Activated T-cell treated with anti-CD3 and anti-CD28 coated beads, Interleukin-2, amount 50 U/mL, for 72 hours (primary cell): ENCODE measurements at regions not wholly inside any gene's neighbourhood (a gene's known extent, or its start where the extent isn't known, plus 50 kb on each side); places are given as distances from the start of the nearest gene placed in this dataset.
"Not testable (repeated sequence)": the region's sequence is repeated elsewhere in the genome, so short reads cannot be mapped to it uniquely, and the experiment has no call there.

ENCODE experiments used
- ATAC-seq, 2 donors: fragments of 150-1000 bp; cut with Tn5 transposase; replicated peaks in 1 of 2; 2 replicates each; pipeline ENCODE4 v1.10.0; 2021; ENCODE audit warnings: moderate library complexity in 2 of 2, mild to moderate bottlenecking in 1 of 2
- DNase-seq, 2 donors: peaks; one replicate each; pipeline ENCODE4 v3.0.0; 2021 to 2022; ENCODE audit warnings: mixed read lengths in 1 of 2
- H3K27ac Mint-ChIP-seq: one replicate; pipeline ENCODE4 v1.8.0; 2022; ENCODE audit warnings: mild to moderate bottlenecking, moderate library complexity, mixed read lengths
- H3K27me3 Mint-ChIP-seq: one replicate; pipeline ENCODE4 v1.8.0; 2022; ENCODE audit warnings: low read depth, mixed read lengths
- H3K36me3 Mint-ChIP-seq, 2 donors: one replicate each; pipeline ENCODE4 v1.8.0; 2022; ENCODE audit warnings: mixed read lengths in 2 of 2, mild to moderate bottlenecking in 1 of 2; ENCODE audit not compliant: insufficient read depth in 2 of 2
- H3K4me1 Mint-ChIP-seq: one replicate; pipeline ENCODE4 v1.8.0; 2022; ENCODE audit warnings: low read depth, mixed read lengths
- H3K4me3 Mint-ChIP-seq, 2 donors: one replicate each; pipeline ENCODE4 v1.8.0; 2022; ENCODE audit warnings: mild to moderate bottlenecking in 2 of 2, mixed read lengths in 2 of 2, moderate library complexity in 2 of 2
- H3K9me3 Mint-ChIP-seq, 2 donors: one replicate each; pipeline ENCODE4 v1.8.0; 2022; ENCODE audit warnings: mixed read lengths in 2 of 2

DNA sequence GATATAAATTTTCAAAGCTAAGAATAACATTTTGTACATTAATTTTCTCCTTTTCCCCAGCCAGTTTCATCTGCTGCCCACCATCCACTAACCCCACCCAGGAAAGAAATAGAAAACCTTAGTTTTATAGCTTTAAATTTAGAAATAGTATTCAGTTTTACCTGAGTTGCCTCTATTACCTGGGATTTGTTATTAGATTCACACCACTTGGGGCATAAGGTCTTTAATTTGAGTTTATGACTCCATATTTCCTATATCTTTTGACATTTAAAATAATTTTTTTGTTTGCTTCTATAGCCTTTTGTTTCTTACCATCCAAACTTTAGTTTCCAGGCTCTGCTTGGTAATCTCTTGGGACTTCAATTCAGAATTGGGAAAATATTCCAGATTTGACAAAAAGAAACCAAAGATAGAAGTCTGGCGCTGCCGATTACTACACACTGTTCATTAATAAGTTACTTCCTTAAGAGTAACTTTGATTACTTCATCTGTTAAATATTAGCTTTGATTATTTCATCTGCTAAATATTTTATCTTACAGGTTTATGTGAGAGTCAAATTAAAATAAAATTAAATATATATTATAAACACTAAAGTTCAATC lies 485.5 kb upstream of the FOXG1 start:
- peaks cover 2% of the 10 kb centered on the region in 2 donors for H3K9me3 Mint-ChIP-seq
- H3K36me3 Mint-ChIP-seq: no peaks in the 10 kb centered on the region
- H3K27me3 Mint-ChIP-seq: no peaks in the 10 kb centered on the region
- H3K27ac Mint-ChIP-seq: no peak overlapping the region
- DNase-seq (no peak), ATAC-seq (no peak)
- H3K4me3 Mint-ChIP-seq: no peak overlapping the region
- no peaks in the 10 kb centered on the region for H3K4me1 Mint-ChIP-seq

DNA sequence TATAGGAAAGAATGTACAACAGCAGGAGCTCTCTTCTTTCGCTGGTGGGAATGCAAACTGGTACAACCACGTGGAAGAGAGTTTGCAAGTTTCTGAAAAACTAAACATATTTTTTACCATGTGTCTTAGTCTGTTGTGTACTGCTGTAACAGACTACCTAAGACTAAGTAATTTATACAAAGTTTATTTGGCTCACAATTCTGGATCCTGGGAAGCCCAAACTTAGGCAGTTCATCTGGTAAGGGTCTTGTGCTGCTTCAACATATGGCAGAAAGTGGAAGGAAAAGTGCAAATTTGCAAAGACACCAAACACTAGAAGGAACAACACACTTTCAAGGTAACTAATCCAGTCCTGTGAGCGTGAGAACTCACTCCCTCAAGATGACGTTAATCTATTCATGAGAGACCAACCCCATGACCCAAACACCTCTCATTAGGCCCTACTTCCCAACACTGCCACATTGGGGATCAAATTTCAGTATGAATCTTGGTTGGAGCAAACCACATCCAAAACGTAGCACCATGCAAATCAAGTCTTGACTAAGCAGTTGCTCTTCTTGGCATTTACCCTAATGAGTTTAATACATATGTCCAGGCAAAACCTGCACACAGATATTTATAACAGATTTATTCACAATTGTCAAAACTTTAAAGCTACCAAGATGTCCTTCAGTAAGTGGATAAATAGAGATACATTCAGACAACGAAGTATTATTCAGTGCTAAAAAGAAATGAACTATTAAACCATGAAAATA lies 481.9 kb upstream of the FOXG1 start:
- H3K9me3 Mint-ChIP-seq: peaks cover 4 to 11% of the 10 kb centered on the region in 2 donors
- H3K27me3 Mint-ChIP-seq: no peaks in the 10 kb centered on the region
- ATAC-seq: no peak
- no peak for DNase-seq
- H3K4me1 Mint-ChIP-seq: no peaks in the 10 kb centered on the region
- no peak overlapping the region for H3K4me3 Mint-ChIP-seq
- H3K36me3 Mint-ChIP-seq: no peaks in the 10 kb centered on the region
- H3K27ac Mint-ChIP-seq: no peak overlapping the region

DNA sequence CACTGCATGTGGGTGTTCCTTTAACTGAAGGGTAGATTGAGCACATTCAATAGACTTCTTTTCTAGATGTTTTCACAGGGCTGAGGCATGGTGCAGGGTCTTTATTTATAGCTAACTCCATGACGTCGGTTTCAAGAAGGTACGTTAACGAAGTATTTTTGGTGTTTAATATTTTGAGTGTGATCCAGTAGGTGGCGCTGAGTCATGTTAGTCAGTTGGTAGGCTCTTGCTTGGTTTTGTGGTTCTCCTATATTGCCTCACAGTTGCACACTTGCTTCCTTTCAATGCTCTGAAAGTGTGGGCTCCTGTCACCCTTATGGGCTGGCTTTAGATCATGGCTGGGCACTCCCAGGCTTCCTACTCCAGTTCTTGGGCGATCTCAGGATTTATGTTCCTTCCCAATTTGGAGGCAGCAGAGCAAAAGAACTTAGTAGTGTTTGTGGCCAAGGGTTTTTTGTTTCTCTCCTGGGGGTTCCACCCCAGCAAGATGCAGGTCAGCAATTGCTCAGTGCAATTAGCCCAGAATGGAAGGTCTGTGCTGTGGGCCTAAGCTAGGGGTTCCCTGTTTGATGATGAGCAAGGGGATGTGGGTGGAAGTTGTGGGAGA lies 471.6 kb upstream of the FOXG1 start:
- Mint-ChIP-seq H3K4me1 (no peaks in the 10 kb centered on the region), H3K9me3 (peaks cover 21 to 29% of the 10 kb centered on the region in 2 donors), H3K27me3 (no peaks in the 10 kb centered on the region), H3K4me3 (no peak overlapping the region), H3K27ac (no peak overlapping the region), H3K36me3 (peaks cover 0 to 6% of the 10 kb centered on the region in 2 donors)
- DNase-seq (no peak), ATAC-seq (no peak)

DNA sequence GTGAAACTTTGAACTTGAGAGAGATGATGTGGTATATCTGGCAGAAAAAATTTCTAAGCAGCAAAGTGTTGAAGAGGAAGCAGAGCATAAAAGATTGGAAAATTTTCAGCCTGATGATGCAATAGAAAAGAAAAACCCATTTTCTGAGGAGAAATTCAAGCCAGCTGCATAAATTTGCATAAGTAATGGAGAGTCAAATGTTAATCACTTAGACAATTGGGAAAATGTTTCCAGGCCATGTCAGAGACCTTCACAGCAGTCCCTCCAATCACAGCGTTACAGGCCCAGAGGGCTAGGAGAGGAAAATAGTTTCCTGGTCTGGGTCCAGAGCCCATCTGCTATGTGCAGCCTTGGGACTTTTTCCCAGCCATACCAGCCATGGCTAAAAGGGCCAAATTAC lies 469.0 kb upstream of the FOXG1 start:
- no peak overlapping the region for H3K4me3 Mint-ChIP-seq
- peaks cover 0 to 4% of the 10 kb centered on the region in 2 donors for H3K36me3 Mint-ChIP-seq
- no peaks in the 10 kb centered on the region for H3K27me3 Mint-ChIP-seq
- no peak for ATAC-seq
- DNase-seq: no peak
- no peak overlapping the region for H3K27ac Mint-ChIP-seq
- H3K9me3 Mint-ChIP-seq: peaks cover 12 to 22% of the 10 kb centered on the region in 2 donors
- H3K4me1 Mint-ChIP-seq: no peaks in the 10 kb centered on the region

DNA sequence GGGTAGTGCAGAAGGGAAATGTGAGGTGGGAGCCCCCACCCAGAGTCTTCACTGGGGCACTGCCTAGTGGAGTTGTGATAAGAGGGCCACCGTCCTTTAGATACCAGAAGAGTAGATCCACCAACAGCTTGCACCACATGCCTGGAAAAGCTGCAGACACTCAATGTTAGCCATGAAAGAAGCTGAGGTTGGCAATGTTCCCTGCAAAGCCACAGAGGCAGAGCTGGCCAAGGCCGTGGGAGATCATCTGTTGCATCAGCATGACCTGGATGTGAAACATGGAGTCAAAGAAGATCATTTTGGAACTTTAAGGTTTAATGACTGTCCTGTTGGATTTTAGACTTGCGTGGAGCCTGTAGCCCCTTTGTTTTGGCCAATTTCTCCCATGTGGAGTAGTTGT lies 468.4 kb upstream of the FOXG1 start:
- DNase-seq (no peak), ATAC-seq (no peak)
- H3K9me3 Mint-ChIP-seq: peaks cover 12 to 22% of the 10 kb centered on the region in 2 donors
- H3K4me3 Mint-ChIP-seq: no peak overlapping the region
- H3K36me3 Mint-ChIP-seq: peaks cover 0 to 4% of the 10 kb centered on the region in 2 donors
- no peaks in the 10 kb centered on the region for H3K27me3 Mint-ChIP-seq
- no peak overlapping the region for H3K27ac Mint-ChIP-seq
- no peaks in the 10 kb centered on the region for H3K4me1 Mint-ChIP-seq

DNA sequence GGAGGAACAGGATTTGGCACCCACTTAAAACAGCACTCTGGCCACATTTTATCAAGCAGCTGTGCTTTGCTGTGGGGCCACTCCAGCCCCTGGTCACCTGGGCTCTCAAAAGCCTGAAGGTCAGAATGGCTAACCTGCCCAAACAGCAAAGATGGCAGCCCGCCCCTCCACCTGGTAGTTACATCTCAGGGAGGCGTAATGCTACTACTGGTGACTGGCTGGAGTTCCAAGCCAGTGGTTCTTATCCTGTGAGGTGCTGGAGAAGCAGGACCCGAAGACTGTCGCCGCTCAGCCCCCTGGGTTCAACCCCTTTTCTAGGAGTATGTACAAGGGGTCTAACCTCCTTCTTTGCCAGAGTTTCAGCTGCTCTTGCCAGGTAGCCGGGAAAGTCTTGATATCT lies 467.4 kb upstream of the FOXG1 start:
- peaks cover 13 to 18% of the 10 kb centered on the region in 2 donors for H3K9me3 Mint-ChIP-seq
- DNase-seq: no peak
- H3K4me1 Mint-ChIP-seq: no peaks in the 10 kb centered on the region
- H3K36me3 Mint-ChIP-seq: peaks cover 0 to 4% of the 10 kb centered on the region in 2 donors
- no peaks in the 10 kb centered on the region for H3K27me3 Mint-ChIP-seq
- no peak overlapping the region for H3K4me3 Mint-ChIP-seq
- no peak overlapping the region for H3K27ac Mint-ChIP-seq
- ATAC-seq: no peak

DNA sequence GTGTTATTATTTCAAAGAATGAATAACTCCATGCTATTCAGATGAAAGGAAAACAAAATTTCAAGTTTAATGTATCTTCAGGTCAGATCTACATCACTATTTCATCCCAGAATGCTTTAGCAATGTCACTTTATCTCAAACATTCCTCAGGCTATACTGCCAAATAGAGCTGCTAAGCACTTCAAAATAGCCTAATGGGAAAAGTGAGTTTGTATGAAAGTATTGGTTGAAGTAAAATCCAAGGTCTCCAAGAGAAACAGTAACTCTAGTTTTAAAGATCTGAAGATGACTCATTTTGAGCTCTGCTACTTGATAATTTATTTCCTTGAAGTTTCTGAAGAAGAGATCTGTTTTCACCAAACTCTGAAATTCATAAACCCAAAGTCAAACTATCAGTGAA lies 466.2 kb upstream of the FOXG1 start:
- Mint-ChIP-seq H3K27ac (no peak overlapping the region), H3K27me3 (no peaks in the 10 kb centered on the region), H3K4me1 (no peaks in the 10 kb centered on the region), H3K9me3 (peaks cover 9 to 10% of the 10 kb centered on the region in 2 donors), H3K36me3 (no peaks in the 10 kb centered on the region), H3K4me3 (no peak overlapping the region)
- no peak for ATAC-seq
- DNase-seq: no peak

DNA sequence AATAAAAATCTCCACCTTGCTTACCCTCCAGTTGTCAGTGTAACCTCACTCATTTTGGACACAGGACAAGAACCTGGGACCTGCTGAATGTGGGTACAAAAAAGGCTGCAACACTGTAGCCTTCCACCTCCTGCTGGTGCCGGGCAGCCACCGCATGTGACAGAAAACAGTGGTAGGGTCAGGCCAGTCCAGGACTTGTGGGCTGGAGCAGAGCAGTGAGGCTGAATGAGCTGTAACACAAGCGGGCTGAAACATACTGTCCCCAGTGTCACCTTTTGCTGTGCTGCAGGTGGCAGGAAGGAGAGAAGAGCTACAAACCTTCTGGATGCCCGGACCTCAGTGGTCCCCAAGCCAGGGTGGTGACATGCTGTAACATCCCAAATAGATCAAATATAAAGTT lies 465.4 kb upstream of the FOXG1 start:
- ATAC-seq (no peak), DNase-seq (no peak)
- no peak overlapping the region for H3K27ac Mint-ChIP-seq
- H3K4me3 Mint-ChIP-seq: no peak overlapping the region
- H3K36me3 Mint-ChIP-seq: no peaks in the 10 kb centered on the region
- H3K9me3 Mint-ChIP-seq: peaks cover 9 to 10% of the 10 kb centered on the region in 2 donors
- H3K27me3 Mint-ChIP-seq: no peaks in the 10 kb centered on the region
- no peaks in the 10 kb centered on the region for H3K4me1 Mint-ChIP-seq

DNA sequence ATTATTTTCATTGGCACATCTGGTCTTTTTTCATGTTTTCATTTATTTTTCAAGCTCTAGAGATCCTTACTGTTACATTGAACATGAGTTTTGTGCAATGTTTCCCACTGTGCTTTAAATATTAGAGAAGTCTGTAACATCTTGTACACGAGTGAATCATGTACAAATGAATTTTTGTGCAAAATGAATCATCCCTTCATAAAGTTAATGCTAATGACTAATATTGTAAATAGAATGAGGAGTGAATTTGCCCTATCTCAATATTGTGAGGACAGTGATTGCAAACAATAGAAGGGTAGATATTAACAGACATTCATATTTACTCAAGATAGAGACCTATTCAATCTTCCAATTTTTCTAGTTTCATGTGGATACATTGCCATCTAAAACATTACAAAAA lies 463.3 kb upstream of the FOXG1 start:
- DNase-seq (no peak), ATAC-seq (no peak)
- peaks cover 7 to 12% of the 10 kb centered on the region in 2 donors for H3K9me3 Mint-ChIP-seq
- no peak overlapping the region for H3K27ac Mint-ChIP-seq
- no peak overlapping the region for H3K4me3 Mint-ChIP-seq
- no peaks in the 10 kb centered on the region for H3K36me3 Mint-ChIP-seq
- no peaks in the 10 kb centered on the region for H3K27me3 Mint-ChIP-seq
- no peaks in the 10 kb centered on the region for H3K4me1 Mint-ChIP-seq

DNA sequence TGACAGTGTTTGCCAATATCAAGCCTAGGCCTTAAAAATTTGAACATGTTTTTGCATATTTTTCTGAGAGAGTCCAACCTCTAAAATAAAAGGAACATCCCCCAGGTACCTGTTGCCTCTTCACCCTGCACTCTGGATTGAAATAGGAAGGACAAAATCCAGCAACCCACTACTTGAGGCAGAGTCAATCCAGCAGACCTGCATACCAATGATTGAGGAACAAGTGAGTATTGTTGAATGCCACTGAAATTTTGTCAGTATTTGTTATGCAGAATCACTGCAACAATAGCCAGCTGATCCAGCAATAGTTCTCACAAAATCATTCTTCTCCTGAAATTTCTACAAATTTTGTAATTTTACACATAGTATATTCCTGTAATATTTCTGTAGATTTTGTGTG lies 460.6 kb upstream of the FOXG1 start:
- DNase-seq: no peak
- H3K9me3 Mint-ChIP-seq: peaks cover 9% of the 10 kb centered on the region in 2 donors
- no peaks in the 10 kb centered on the region for H3K27me3 Mint-ChIP-seq
- H3K36me3 Mint-ChIP-seq: no peaks in the 10 kb centered on the region
- no peak for ATAC-seq
- H3K27ac Mint-ChIP-seq: no peak overlapping the region
- no peaks in the 10 kb centered on the region for H3K4me1 Mint-ChIP-seq
- no peak overlapping the region for H3K4me3 Mint-ChIP-seq

DNA sequence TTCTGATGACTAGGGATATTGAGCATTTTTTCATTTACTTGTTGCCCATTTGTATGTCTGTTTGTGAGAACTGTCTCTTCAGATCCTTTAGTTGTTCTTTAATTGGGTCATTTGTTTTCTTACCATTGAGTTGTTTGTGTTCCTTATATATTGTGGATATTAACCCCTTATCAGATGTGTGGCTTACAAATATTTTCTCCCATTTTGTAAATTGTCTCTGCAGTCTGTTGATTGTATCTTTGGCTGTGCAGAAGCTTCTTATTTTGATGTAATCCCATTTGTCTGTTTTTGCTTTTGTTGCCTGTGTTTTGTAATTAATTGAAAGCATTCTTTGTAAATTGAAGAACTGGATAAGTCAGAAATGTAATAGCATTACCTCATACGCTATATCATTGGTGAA lies 459.1 kb upstream of the FOXG1 start:
- no peak overlapping the region for H3K27ac Mint-ChIP-seq
- no peaks in the 10 kb centered on the region for H3K27me3 Mint-ChIP-seq
- no peaks in the 10 kb centered on the region for H3K4me1 Mint-ChIP-seq
- DNase-seq: no peak
- no peak overlapping the region for H3K4me3 Mint-ChIP-seq
- no peaks in the 10 kb centered on the region for H3K36me3 Mint-ChIP-seq
- H3K9me3 Mint-ChIP-seq: peaks cover 9% of the 10 kb centered on the region in 2 donors
- no peak for ATAC-seq

DNA sequence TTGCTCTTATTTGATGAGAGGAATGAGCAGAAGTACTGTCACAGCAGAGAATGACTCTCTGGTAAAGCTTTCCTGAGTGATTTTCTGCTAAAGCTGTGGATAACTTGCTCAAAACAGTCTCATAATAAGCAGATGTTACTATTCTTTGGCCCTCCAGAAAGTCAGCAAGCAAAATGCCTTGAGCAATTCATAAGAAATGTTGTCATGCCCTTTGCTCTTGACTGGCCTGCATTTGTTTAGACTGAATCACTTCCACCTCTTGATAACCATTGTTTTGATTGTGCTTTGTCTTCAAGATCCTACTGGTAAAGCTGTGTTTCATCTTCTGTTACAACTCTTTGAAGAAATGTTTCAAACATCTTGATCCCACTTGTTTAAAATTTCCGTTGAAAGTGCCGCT lies 457.9 kb upstream of the FOXG1 start:
- Mint-ChIP-seq H3K27me3 (no peaks in the 10 kb centered on the region), H3K36me3 (no peaks in the 10 kb centered on the region), H3K9me3 (peaks cover 7 to 9% of the 10 kb centered on the region in 2 donors), H3K4me3 (no peak overlapping the region), H3K27ac (no peak overlapping the region), H3K4me1 (no peaks in the 10 kb centered on the region)
- DNase-seq (no peak), ATAC-seq (no peak)

DNA sequence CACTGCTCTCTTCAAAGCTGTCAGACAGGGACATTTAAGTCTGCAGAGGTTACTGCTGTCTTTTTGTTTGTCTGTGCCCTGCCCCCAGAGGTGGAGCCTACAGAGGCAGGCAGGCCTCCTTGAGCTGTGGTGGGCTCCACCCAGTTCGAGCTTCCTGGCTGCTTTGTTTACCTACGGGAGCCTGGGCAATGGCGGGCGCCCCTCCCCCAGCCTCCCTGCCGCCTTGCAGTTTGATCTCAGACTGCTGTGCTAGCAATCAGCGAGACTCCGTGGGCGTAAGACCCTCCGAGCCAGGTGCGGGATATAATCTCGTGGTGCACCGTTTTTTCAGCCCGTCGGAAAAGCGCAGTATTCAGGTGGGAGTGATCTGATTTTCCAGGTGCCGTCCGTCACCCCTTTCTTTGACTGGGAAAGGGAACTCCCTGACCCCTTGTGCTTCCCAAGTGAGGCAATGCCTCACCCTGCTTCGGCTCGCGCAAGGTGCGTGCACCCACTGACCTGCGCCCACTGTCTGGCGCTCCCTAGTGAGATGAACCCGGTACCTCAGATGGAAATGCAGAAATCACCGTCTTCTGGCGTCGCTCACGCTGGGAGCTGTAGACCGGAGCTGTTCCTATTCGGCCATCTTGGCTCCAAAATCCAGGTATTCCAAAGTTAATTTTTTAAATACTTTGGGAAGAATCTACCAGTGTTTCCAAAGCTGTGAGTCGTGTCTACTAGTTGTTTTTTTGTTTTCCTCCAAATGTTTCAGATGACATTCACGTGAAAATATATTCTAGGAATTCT lies 448.5 kb upstream of the FOXG1 start:
- not testable (repeated sequence) for H3K36me3 Mint-ChIP-seq, H3K27me3 Mint-ChIP-seq, H3K4me1 Mint-ChIP-seq, H3K27ac Mint-ChIP-seq, DNase-seq, H3K4me3 Mint-ChIP-seq, H3K9me3 Mint-ChIP-seq, ATAC-seq
